ENCODE measurements at regions not wholly inside any gene's neighbourhood (a gene's known extent, or its start where the extent isn't known, plus 50 kb on each side); places are given as distances from the start of the nearest gene placed in this dataset.

- no peak for FAIRE-seq
These were observed 102.3 kb downstream of the LIPG start for GRCh38 chr18:49663899-49664890.

DNA sequence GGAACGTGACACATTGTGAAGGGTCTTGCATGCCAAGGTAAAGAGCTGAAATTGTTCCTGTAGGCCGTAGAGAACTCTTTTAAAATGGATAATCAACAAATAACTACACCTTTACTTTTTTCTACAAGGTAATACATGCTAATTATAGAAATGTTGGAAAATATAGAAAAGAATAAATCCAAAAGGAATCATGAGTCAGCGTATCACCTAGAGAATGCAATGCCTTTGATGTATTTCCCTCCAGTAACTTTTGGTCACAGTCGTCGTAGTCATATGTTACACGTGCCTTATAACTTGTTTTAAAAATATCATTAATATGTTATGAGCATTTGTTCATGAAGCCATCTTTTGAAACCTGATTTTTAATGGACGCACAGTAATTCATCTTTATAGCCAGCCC is 100.6 kb downstream of the LIPG start:
- DNase-seq (ENCODE audit: insufficient read length, low spot score) (no peak), FAIRE-seq (no peak)

More at GRCh38 chr18:49663899-49664890, 102.3 kb downstream of the LIPG start:
- no peak for DNase-seq (ENCODE audit: insufficient read length, low spot score)

- no peak for FAIRE-seq
- no peak for DNase-seq (ENCODE audit: insufficient read length, low spot score)
These were observed 97.1 kb downstream of the LIPG start for GRCh38 chr18:49658823-49659404.

GRCh38 chr18:49656073-49656692 is 94.3 kb downstream of the LIPG start:
- FAIRE-seq = no peak
- DNase-seq (ENCODE audit: insufficient read length, low spot score) = peak; percentile 22

DNA sequence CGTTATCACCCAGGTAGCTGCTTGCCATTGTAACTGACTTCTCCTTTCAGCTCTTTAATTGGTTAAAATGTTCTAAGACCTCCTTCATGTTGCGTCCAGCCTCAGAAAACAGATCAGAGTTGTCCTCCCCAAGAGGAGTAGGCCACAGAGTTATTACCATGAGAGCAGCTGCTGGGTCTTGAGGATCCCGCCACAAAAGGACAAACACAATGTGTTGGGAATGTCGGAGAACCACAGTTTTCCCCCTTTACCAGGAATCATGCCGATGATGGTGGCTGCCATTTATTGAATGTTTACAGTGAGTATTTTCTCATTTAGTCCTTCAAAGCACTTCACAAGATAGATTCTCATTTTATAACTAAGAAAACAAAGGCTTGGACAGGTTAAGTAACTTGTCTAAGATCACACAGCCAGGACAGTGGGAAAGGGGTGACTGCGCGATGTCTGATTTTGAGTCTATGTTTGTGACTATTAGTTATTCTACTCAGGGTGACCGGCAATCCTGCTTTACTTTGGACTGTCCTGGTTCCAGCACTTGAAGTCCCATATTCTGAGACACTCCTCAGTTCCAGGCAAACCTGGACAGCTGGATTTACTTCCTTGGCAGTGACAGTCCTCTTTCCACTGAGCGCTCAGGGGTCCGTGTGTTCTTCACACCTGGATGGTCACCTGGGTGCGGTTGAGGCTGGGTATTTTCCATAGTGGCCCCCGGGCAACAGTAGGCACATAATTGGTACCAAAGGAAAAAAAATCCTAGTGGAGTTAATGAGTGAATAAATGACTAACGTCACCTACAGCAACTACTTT is 93.6 kb downstream of the LIPG start:
- FAIRE-seq = no peak
- no peak for DNase-seq (ENCODE audit: insufficient read length, low spot score)

- DNase-seq (ENCODE audit: insufficient read length, low spot score) (no peak), FAIRE-seq (no peak)
These were observed 92.5 kb downstream of the LIPG start for GRCh38 chr18:49654347-49654746.

DNA sequence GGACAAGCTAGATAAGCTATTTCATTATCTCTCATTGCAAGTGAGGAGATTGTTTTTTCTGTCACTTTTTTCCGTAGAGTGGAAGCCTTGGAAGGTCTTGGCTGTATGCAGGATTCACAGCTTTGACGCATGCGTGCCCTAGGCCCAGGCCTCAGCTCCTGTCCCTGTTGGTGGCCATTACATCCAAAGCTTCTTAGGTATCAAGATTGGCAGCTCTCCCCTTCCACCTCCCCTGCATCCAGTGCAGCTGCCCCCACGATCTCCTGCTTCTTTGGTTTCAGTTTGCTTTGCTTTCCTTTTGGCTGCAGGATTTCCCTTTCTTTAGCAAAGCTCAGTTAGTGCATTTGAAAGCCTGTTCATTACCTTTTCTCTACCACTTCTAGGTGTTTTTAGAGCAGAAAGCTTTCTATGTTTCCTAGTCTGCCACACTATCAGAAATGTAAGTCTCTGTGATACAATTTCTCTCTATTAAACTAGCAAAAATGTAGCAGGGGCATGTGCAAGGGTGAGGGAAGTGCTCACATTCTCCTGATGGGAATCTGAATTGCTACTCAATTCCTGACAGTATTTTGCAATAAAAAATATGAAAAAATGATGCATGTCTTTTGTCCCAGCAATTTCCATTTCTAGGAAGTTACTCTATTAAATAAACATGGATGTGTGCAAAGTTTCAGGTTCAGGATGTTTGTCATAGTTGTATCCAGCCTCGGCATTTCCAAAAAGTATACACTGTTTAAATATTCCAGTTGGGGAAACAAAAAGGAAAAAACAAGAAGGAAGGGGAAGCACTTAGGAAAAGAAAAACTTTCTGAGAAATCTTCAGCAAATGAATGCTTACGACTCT is 91.2 kb downstream of the LIPG start:
- DNase-seq (ENCODE audit: insufficient read length, low spot score) = no peak
- no peak for FAIRE-seq

- FAIRE-seq (no peak), DNase-seq (ENCODE audit: insufficient read length, low spot score) (no peak)
These were observed 89.2 kb downstream of the LIPG start for GRCh38 chr18:49651033-49651432.

DNA sequence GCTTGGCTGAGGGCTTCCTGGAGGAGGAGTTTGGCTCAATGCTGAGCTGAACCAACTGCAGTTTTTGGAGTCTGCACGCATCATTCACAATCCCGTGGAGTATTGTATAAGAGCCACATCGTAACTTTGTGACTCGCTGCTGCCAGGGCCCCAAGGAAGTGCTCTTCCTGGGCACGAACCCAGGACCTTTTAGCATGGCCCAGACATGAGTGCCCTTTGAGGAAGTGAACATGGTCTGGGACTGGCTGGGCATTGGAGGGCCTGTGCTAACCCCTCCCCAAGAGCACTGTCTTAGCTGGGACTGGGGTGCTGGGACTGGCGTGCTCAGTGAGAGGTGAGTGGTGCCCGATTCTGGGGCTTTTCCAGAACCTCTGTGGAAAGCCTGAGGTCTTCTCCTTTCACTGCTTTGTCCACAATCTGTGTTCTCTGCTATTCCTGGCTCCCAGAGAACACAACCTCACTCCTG is 88.6 kb downstream of the LIPG start:
- DNase-seq (ENCODE audit: insufficient read length, low spot score) (no peak), FAIRE-seq (no peak)

DNA sequence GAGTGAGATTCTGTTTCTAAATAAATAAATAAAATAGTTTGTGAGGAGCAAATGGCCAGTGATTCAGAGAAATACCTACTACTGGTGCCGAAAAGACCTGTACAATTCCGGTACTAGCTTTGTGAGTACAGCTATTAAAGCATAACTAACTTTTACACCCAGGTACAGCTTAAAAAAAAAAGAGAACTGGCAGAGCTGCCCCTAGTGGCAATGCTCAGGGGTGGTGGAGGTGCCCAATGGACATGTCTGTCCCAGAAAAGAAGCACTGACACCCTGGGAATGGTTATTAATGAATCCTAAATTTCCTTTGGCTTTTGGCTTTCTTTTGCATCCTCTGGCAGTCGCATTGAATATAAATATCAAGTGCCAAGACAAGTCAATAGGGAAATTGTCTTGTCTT is 87.0 kb downstream of the LIPG start:
- no peak for DNase-seq (ENCODE audit: insufficient read length, low spot score)
- no peak for FAIRE-seq

All from HTR-8/SVneo (cell line).